ENCODE measurements at regions not wholly inside any gene's neighbourhood (a gene's known extent, or its start where the extent isn't known, plus 50 kb on each side); places are given as distances from the start of the nearest gene placed in this dataset.

DNA sequence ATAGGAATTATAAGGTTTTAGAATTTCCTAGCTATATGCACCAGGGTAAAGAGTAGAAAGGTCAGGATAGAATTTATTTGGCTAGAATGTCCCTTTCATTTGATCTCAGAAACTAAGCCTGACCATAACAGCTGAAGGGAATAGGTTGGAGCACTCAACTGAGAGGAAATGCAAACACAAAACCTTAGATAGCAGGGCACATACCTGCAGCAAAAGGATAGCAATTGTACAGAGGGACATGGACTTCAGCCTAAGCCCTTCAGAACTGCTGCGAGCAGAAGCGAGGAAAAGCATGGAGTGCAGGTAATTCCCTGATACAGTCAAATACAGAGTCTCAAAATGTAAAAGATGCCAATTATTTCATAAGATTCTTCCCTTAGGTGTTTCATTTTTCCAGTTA is 211.0 kb upstream of the DDI1 start:
- TF ChIP-seq, protein P1, sequence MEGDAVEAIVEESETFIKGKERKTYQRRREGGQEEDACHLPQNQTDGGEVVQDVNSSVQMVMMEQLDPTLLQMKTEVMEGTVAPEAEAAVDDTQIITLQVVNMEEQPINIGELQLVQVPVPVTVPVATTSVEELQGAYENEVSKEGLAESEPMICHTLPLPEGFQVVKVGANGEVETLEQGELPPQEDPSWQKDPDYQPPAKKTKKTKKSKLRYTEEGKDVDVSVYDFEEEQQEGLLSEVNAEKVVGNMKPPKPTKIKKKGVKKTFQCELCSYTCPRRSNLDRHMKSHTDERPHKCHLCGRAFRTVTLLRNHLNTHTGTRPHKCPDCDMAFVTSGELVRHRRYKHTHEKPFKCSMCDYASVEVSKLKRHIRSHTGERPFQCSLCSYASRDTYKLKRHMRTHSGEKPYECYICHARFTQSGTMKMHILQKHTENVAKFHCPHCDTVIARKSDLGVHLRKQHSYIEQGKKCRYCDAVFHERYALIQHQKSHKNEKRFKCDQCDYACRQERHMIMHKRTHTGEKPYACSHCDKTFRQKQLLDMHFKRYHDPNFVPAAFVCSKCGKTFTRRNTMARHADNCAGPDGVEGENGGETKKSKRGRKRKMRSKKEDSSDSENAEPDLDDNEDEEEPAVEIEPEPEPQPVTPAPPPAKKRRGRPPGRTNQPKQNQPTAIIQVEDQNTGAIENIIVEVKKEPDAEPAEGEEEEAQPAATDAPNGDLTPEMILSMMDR (IDR thresholded peaks at IDR 0.05) = no peak
- Histone ChIP-seq H3K9me3 (no peaks in the 10 kb centered on the region), H3K27me3 (replicated peaks; ENCODE audit: insufficient read depth) (no peaks in the 10 kb centered on the region), H3K4me3 (no peak overlapping the region), H3K36me3 (no peaks in the 10 kb centered on the region), H3K4me1 (ENCODE audit: control insufficient read depth in 1 of 2, low read depth in 2 of 2) (no peaks in the 10 kb centered on the region), H3K27ac (no peak overlapping the region)
- ATAC-seq (ENCODE audit: insufficient number of reproducible peaks, low FRiP score, low read depth) = no peak
- DNase-seq (ENCODE audit: low spot score) = no peak

DNA sequence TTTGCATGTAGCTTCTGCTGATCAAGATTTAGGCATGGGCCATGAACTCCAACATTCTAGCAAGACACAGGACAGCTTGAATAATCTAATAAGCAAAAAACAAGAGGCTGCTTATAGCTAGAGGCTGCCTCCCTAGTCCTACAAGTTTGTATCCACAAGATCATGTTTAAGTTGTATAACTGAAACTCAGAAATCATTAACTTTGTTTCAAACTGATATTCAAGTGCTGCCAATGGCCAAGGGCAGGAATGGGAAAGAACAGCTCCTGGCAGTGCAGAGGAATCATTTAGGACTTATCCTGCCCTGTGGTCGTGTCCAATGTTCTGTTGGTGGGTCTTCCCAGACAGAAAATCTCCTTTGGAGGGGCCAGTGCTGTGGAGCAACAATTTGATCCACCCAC is 209.6 kb upstream of the DDI1 start:
- no peak overlapping the region for H3K4me3 ChIP-seq
- H3K4me1 ChIP-seq (ENCODE audit: control insufficient read depth in 1 of 2, low read depth in 2 of 2) = no peaks in the 10 kb centered on the region
- ATAC-seq (ENCODE audit: insufficient number of reproducible peaks, low FRiP score, low read depth) (no peak), DNase-seq (ENCODE audit: low spot score) (no peak)
- no peaks in the 10 kb centered on the region for H3K27me3 ChIP-seq (replicated peaks; ENCODE audit: insufficient read depth)
- TF ChIP-seq, protein P1 (IDR thresholded peaks at IDR 0.05) = no peak
- no peaks in the 10 kb centered on the region for H3K36me3 ChIP-seq
- H3K9me3 ChIP-seq = no peaks in the 10 kb centered on the region
- no peak overlapping the region for H3K27ac ChIP-seq

DNA sequence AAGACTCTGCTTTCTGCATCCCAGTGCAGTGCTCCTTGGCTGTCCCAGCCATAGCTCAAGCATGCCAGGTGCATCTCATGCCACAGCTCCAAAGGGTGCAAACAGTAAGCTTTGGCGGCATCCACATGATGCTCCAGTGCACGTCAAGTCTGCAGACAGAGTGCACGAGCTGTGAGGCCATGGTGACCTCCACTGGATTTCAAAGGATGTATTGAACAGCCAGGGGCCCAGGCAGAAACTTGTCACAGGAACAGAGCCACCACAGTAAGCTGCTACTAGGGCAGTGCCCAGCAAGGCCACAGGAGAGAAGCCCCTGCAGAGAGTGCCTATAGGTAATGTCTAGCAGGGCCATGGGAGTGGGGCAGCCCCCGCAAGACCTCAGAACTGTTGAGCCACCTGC is 206.8 kb upstream of the DDI1 start:
- ATAC-seq (ENCODE audit: insufficient number of reproducible peaks, low FRiP score, low read depth) = no peak
- no peak for DNase-seq (ENCODE audit: low spot score)
- Histone ChIP-seq H3K4me1 (ENCODE audit: control insufficient read depth in 1 of 2, low read depth in 2 of 2) (no peaks in the 10 kb centered on the region), H3K27ac (no peak overlapping the region), H3K9me3 (peaks cover 5% of the 10 kb centered on the region), H3K4me3 (no peak overlapping the region), H3K36me3 (no peaks in the 10 kb centered on the region), H3K27me3 (replicated peaks; ENCODE audit: insufficient read depth) (no peaks in the 10 kb centered on the region)
- TF ChIP-seq, protein P1 (IDR thresholded peaks at IDR 0.05) = no peak

DNA sequence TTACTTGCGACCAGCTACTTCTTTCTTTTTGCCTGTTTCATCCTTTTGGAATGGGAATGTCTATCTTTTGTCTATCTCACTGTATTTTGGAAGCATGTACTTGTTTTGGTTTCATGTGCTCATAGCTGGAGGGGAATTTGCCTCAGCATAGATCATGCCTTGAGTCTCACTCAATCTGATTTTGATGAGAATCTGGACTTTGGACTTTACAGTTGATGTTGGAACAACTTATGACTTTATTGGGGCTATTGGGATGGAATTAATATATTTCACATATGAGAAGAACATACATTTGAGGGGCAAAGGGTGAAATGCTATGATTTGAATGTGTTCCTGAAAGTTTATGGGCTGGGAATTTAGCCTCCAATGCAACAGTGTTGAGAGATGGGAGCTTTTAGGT is 206.2 kb upstream of the DDI1 start:
- TF ChIP-seq, protein P1 (IDR thresholded peaks at IDR 0.05) = no peak
- Histone ChIP-seq H3K27me3 (replicated peaks; ENCODE audit: insufficient read depth) (no peaks in the 10 kb centered on the region), H3K9me3 (peaks cover 5% of the 10 kb centered on the region), H3K27ac (no peak overlapping the region), H3K4me1 (ENCODE audit: control insufficient read depth in 1 of 2, low read depth in 2 of 2) (no peaks in the 10 kb centered on the region), H3K4me3 (no peak overlapping the region), H3K36me3 (no peaks in the 10 kb centered on the region)
- no peak for ATAC-seq (ENCODE audit: insufficient number of reproducible peaks, low FRiP score, low read depth)
- DNase-seq (ENCODE audit: low spot score) = no peak

DNA sequence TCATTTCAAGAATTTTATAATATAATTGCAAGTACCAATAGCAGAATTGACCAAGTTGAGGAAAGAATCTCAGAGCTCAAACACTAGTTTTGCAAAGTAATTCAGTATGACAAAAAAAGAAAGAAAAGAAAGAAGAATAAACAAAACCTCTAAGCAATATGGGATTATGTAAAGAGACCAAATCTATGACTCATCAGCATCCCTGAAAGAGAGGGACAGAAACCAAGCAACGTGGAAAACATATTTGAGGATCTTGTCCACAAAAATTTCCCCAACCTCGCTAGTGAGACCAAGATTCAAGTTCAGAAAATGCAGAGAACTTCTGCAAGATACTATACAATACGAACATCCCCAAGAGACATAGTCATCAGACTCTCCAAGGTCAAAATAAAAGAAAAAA is 203.7 kb upstream of the DDI1 start:
- Histone ChIP-seq H3K36me3 (no peaks in the 10 kb centered on the region), H3K27me3 (replicated peaks; ENCODE audit: insufficient read depth) (no peaks in the 10 kb centered on the region), H3K4me3 (no peak overlapping the region), H3K9me3 (peaks cover 5% of the 10 kb centered on the region), H3K27ac (no peak overlapping the region), H3K4me1 (ENCODE audit: control insufficient read depth in 1 of 2, low read depth in 2 of 2) (no peaks in the 10 kb centered on the region)
- TF ChIP-seq, protein P1 (IDR thresholded peaks at IDR 0.05) = no peak
- no peak for DNase-seq (ENCODE audit: low spot score)
- ATAC-seq (ENCODE audit: insufficient number of reproducible peaks, low FRiP score, low read depth) = no peak

Measured in thoracic aorta (tissue), 2 donors.